RCC 7860 (cell line): ENCODE measurements at regions not wholly inside any gene's neighbourhood (a gene's known extent, or its start where the extent isn't known, plus 50 kb on each side); places are given as distances from the start of the nearest gene placed in this dataset.

Source experiments
- DNase-seq: peaks from one replicate; pipeline ENCODE4 v3.0.0-alpha.2; 2015; ENCODE audit warnings: low spot score
- FAIRE-seq: peaks from 2 replicates; lab custom pipeline; 2012; peaks lifted over from hg19 to GRCh38; lab: Jason Lieb, UNC

DNA sequence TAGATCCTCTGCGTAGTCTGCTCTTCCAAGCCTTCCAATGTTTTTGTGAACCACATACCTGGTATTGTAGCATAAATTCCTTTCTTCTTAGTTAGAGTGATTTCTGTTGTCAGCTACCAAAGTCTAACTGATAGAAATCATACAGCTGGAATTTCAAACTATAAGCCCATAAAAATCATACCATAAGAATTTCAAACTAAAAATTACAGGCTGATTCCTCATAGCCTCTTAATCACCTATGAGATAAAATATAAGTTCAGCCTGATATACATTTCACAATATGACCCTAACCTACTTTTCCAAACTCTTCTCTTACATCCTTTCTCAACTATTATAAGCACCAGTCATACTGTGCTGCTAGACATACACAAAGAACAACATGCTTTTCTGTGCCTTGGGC lies 64.8 kb downstream of the PTHLH start:
- DNase-seq (no peak), FAIRE-seq (no peak)

DNA sequence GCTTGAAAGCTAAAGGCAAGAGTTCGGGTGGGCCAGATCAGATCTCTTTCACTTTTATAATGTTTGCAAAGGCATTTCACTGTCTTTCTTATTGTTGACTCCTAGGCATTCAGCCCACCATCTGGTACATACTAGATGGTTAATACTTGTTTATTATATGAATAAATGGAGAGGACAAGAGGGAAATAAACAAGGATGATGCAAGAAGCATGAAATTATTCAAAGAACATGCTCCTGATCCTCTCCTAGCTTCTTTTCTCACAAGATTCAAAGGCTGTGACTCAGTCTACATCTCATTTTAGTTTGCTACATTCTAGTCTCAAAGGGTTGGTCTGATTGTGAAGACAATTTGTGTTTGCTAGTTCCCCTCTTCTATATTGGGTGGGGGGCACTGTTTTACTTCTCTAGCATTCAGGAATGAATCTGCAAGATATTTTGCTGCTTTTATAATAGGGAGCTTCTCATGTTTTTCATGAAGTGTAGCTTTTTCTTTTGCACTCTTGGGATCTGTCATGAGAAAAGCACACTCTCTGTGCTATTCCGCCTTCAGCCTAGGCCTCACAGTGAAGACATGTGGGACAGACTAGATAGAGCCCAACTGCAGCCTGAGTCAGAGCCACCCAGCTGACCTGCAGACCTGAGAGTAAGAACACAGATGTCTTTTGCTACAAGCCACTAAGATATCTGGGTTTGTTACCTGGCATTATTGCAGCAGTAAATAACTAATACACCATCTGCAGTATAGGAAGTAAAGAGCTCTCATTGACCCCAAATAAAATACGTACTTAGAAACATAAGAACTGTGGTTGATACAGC lies 65.7 kb downstream of the PTHLH start:
- no peak for FAIRE-seq
- DNase-seq = no peak

DNA sequence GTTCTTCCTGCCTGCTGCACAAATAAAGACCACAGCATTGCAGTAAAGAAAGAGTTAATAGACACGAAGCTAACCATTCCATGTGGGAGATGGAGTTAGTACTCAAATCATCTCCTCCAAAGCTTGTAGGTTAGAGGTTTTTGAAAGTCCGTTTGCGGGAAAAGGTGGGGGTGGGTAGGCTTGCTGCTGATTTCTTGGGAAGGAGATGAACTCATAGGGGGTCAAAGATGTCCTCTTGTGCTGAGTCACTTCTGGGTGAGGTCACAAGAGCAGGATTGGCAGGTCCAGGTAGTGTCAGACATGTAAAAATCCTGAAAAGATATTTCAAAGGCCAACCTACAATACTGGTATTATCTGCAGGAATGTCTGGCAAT lies 66.4 kb downstream of the PTHLH start:
- FAIRE-seq (no peak), DNase-seq (no peak)

DNA sequence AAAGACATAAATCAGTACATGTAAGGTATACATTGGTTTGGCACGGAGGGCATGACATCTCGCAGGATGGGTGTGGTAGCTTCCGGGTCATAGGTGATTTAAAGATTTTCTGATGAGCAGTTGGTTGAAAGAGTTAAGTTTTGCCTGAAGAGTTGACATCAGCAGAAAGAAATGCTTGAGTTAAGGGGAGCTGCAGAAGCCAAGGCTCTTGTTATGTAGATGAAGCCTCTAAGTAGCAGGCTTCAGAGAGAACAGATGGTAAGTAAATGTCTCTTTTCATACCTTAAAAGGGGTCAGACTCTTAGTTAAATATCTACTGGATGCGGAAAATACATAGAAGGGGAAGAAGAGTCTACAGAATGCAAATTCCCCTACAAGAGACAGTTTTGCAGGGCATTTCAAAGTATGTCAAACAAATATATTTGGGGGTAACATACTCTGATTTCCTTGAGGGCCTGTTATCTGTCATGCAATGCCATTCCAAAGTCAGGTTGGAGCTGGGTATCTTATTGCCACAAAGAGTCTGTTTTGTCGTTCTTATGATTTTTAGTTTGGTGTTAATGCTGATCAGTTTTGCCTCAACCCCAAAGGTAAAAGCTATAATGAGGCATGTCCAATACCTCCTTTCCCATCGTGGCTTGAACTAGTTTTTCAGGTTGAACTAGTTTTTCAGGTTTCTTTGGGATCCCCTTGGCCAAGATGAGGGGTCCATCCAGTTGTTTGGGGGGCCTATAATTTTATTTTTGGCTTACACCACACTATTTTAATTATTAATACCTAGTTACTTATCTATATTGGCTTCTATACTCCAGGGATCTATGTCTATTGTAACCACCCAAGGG lies 67.0 kb downstream of the PTHLH start:
- DNase-seq (no peak), FAIRE-seq (no peak)

DNA sequence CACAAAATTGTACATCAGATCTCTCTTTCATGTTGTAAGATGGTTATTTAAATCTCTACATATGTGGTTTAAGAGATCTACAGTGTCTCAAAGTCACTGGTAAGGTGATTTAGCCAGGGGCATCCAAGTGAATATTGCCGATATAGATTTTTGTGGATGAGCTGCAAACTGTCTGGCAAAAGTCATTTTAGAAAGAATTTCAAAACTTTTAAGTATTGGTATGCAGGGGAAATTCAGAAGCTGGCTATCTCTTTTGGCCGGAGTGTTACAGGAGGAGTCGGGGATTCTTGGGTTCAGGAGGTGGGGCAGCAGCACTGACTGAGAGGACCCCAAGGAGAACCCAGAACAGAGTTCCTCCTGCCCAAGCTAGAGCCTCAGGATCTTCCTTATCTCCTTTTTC lies 69.9 kb downstream of the PTHLH start:
- no peak for DNase-seq
- no peak for FAIRE-seq

DNA sequence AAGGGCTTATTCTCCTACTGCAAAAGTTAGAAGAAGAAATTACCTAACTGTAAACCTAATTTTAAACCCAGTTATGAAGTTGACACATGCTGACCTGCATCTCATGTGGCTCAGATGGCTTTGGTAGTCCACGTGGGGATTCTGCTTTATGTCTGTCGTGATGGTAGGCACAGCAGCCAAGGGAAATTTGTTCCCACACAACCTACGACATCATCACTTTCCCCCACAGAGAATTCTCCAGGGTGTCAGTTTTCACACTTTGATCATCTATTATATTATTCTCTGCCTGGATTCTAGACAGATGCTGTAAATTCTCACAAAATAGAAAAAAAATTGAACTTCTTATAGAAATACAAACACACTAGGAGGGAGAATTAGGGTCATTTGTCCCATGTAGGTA lies 70.6 kb downstream of the PTHLH start:
- no peak for DNase-seq
- FAIRE-seq = no peak

DNA sequence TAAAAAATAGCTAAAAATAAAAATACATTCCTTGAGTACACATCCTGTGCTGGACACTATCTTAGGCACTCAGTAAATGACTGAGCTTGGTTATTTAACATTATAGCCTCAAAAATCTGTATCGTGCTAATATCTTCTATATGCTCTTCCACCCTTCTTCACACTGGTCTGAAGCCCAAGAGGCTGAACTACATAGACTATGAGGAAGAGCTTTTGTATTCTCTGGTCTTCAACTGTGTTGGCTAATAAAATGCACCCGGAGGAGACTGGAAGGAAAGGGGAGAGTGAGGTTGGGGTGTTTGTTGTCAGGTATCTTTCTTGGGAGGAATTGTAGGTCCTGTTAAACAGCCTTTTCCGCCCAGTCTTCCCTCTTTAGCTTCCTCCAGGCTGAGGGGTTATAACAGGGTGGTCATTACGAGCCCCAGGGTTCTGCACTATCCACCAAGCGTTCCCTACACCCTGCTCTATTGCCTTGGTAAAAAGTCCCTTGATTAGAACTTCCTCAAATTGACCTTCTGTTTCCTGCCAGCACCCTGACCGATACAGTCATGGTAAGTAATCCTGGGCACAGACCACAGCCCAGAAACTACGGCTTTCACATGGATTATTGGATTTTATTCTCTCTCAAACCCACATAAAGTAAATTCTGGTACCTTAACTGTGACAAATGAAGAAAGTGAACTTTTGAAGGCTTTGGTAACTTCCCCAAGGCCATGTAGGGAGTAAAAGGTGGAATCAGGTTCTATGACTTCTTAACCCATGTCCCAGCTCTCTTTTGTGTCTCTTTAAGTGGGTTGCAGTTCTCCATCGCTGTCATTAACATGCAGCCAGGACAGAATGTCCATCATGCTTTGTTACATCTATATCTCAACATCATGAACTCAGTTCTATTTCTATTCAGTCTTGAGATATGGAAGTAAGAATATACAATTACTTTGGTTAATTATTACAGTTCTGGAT lies 71.3 kb downstream of the PTHLH start:
- FAIRE-seq = no peak
- no peak for DNase-seq

DNA sequence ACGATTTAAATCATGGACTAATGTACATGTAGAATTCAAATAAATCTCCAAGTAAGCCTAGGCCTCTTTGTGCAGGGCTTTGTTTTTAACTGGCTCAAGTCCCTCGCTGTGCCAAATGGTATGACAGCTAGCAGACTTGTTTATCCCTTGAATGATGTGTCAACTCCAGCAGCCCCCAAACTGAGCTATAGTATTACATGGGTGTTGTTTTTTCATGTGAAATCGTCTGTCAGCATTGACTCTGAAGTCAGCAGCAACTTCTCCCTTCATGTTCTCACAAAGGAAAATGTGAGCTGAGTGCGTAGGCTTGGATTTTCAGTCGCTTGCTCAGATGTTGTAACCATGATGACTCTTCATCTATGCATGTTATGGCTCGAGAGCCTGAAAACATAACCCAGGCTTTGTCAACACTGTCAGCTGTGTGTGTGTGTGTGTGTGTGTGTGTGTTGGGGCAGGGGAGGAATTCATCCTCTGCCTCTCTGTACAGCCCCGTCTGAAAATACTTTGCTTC lies 73.3 kb downstream of the PTHLH start:
- no peak for FAIRE-seq

DNA sequence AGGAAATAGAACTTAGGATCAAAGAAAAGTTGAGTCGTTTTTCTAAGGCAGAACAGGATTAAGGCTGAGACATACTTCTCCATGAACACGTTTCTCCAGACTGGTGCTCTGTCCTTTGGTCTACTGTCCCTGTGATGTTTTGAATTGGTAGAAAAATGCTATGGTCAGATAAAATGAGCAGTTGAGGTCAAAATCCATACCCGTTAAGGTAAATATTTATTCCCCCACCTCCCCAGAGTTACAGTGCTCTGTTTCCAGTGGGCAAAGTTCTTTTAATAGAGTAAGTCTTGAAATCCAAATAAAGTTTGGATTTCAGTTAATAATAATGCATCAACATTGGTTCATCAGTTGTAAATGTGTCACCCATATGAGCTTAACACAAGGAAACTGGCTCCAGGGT lies 74.5 kb downstream of the PTHLH start:
- DNase-seq (no peak), FAIRE-seq (no peak)

More for the DNA sequence above, 73.3 kb downstream of the PTHLH start:
- no peak for DNase-seq

DNA sequence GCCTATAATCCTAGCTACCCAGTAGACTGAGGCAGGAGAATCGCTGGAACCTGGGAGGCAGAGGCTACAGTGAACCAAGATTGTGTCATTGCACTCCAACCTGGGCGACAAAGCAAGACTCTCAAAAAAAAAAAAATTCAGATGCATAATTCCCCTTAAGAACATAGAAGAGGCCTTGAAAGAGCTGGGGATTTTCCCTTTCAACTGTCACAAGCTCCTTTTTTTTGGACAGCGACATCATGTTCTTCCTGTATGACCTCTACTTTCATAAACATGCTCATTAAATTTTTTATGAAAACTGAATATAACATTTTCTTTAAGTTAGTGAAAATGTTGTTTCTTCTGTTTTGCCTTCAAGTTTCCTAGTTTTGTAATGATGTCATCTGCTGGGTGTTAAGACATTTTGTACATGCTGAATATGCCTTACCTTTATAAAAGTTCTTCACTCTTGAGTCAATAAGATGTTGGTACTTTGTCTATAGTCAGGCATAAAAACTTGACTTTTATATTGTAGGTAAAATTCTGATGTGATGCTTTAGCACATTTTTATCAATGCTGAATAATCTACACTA lies 76.0 kb downstream of the PTHLH start:
- FAIRE-seq = no peak
- no peak for DNase-seq

DNA sequence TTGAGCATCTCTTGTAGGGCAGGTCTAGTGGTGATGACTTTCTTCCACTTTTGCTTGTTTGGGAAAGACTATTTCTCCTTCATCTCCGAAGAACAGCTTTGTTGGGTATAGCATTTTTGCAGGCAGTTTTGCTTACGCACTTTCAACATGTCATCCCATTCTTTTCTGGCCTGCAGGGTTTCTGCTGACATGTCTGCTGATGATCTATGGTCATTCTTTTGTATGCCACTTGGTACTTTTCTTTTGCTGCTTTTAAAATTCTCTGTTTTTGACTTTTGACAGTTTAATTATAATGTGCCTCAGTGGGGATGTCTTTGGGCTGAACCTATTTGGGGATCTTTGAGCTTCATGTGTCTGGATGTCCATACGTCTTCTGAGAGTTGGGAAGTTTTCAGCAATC lies 78.2 kb downstream of the PTHLH start:
- no peak for DNase-seq
- FAIRE-seq = no peak

DNA sequence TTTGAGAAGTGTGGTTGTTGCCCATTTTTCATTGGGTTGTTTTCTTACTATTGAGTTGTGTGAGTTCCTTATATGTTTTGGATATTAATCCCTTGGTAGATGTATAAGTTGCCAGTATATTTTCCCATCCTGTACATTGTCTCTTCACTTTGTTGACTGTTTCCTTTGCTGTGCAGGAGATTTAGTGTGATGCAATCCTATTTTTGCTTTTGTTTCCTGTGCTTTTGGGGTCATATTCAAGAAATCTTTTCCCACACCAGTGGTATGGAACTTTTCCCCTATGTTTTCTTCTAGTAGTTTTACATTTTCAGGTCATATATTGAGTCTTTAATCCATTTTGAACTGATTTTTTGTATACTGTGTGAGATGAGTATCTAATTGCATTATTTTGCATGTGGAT lies 92.8 kb downstream of the PTHLH start:
- no peak for FAIRE-seq
- DNase-seq = no peak

DNA sequence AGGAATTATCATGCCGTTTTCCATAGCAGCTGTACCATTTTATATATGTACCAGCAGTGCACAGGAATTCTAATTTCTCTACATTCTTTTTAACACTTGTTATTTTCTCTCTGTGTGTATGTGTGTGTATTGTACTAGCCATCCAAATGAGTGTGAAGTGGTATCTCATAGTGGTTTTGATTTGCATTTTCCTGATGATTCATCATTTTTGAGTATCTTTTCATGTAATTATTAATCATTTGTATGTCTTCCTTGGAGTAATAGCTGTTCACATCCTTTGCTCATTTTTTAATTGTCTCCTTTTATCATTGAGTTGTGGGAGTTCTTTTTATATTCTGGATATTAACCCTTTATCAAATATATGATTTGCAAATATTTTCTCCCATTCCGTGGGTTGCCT lies 95.6 kb upstream of the MANSC4 start:
- no peak for DNase-seq
- no peak for FAIRE-seq

DNA sequence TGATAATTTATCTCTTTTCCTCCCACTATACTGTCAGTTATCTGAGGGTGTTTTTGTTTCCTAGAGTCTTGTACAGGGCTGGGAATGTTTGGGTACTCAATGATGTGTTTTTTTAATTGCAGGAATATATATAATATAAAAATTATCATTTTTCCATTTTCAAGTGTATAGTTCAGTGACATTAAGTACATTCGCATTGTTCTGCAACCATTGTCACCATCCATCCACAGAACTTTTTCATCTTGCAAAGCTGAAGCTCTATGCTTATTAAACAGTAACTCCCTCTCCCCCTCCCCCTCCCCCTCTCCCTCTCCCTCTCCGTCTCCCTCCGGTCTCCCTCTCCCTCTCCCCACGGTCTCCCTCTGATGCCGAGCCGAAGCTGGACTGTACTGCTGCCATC lies 93.0 kb upstream of the MANSC4 start:
- DNase-seq (no peak), FAIRE-seq (no peak)

DNA sequence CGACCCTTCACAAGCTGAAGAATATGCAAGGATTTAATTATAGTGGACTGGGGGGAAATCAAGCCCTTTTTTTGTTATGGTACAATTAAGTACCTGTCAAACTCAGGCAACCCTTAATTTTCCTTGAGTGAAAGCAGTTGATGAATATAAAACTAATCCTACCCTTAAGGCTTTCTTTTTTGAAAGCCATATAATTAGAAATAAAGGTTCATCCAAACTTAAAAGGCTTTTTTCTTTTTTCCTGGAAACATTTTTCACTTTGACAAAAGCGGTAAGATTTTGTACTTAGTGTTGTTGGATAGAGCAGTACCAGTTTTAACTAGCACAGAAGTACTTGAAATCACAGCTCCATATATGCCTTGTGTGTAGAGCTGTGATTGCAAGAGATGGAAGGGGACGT lies 91.9 kb upstream of the MANSC4 start:
- no peak for FAIRE-seq
- DNase-seq = no peak

DNA sequence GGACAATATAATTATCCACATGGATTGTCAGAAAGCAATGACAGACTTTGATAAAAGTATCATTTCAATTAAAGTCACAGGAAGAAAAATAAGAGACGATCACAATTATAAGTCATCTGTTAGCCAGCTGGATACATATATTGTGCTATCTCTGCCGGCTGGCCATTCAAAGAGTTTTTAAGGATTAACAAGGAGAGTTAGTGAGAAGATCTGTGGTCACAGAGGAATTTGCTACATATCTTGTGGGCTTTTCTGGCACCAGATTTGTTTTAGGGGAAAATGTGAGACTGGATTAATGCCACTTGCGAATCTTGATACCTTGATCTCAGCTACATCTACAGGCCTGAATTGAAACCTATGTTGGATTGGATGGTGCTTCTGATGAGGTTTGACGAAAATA lies 90.9 kb upstream of the MANSC4 start:
- DNase-seq = peak; percentile 34

DNA sequence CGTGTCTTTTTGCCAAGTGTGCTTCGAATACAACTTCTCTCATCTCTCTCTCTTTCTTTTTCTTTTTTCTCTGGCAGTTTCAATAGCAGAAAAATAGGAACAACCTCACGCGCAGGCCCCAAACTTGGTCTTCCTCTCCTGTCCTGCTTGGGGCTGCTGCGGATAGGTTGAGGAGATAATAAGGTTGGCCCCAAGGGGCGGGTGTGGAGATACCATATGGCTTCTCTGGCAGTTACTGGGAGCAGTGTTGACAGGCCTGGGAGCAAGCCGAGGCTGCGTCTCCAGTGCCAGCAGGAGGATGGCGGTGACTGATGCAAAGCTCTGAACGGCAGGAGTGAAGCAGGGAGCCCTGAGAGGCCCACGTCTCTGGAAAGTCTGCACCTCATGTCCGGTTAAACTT lies 89.5 kb upstream of the MANSC4 start:
- FAIRE-seq (no peak), DNase-seq (no peak)

More for the DNA sequence above, 90.9 kb upstream of the MANSC4 start:
- FAIRE-seq = peak; percentile 61

DNA sequence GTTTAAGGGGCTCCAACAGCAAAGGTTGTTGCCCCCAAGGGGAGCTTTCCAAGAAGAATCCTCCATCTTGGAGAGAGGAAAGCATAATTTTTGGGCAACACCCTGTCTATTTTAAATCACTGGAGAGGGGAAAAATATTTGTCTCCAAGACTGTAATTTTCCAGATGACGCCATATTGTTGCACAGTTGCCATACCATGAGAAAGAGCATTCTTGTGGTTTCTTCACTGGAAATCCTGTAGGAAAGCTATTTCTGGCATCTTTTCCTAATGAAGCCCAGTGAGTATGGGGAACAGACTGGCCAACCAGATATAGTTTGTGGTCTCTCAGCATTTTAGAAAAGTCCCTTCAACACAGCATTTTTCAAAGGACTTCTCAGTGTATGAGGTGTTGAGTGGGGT lies 88.1 kb upstream of the MANSC4 start:
- peak; percentile 88 for FAIRE-seq
- peak; percentile 80 for DNase-seq

DNA sequence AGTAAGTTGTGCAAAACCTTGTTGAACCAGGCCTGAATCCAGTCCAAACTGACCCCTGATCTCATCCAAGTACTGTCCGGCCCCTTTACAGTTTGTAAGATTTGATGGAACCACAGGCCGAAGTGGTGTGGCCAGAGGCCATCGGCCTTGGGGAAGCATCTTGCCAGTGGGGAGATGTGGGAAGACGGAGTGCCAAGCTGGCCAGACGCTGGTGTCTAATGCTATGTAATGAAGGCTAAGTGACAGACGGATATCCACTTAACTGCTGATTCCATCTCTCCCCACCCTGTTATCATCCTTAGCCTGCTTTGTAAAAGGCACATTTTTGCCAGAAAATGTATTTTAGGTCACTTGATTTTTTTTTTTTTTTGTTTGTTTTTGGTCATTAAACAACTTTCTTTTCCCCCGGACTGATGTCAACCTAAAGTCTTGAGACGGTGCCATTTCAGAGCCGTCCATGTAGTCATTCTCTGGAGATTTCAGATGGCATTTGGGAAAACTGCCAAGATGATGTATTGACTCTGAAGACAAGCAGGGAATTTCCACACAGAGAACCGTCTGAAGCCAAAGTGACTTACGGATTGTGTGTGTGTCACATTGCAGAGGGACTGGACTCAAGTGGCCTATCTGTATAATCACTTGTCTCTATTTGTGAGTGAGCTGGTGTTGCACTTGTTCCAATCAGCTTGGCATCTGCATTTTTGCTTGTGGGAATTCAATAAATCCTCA lies 86.5 kb upstream of the MANSC4 start:
- FAIRE-seq (peak; percentile 71), DNase-seq (peak; percentile 88)

DNA sequence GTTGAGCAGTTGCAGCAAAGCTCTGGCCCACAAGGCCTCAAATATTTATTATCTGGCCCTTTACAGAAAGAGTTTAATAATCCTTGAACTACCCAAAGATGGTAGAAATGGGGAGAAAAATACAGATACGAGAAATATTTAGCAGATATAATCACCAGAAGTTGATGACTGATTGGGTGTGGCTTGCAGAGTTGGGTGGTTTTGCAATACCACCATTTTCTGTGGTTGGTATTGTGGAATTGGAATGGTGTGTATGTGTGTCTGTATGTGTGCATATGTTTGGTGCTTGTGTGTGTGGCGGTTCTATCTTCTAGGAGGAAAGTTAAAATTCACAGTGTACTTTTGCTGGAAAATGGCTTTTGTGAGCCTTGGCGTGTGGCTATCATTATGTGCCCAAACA lies 85.4 kb upstream of the MANSC4 start:
- FAIRE-seq = no peak
- no peak for DNase-seq
